Ovary (tissue), 3 donors: ENCODE measurements at regions not wholly inside any gene's neighbourhood (a gene's known extent, or its start where the extent isn't known, plus 50 kb on each side); places are given as distances from the start of the nearest gene placed in this dataset.

Experiments
- POLR2A ChIP-seq: fragments of 450-650 bp; IDR thresholded peaks from one replicate; pipeline ENCODE4 v1.6.1; 2017; ENCODE audit warnings: antibody characterized with exemption, mild to moderate bottlenecking, moderate library complexity
- TF ChIP-seq, protein P1 (sequence below), 3 donors: fragments of 450-650 bp in 2 of 3; fragments of 200-600 bp in 1 of 3; IDR thresholded peaks; one replicate each; pipeline versions ENCODE4 v1.5.1 to v1.8.0; 2016 to 2022; ENCODE audit warnings: antibody characterized with exemption in 3 of 3, mild to moderate bottlenecking in 1 of 3
- donor health status: DM: no; HTN: no; CAD: no.

DNA sequence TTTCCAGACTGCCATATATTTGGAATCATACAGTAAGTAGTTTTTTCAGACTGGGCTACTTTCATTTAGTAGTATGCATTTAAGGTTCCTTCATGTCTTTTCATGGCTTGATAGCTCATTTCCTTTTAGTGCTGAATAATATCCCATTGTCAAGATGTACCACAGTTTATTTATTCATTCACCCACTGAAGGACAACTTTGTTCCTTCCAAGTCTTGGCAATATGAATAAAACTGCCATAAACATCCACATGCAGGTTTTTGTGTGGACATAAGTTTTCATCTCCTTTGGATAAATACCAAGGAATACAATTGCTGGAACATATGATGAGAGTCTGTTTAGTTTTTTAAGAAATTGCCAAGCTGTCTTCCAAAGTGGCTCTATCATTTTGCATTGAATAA, 366.4 kb upstream of the NFIA start:
- TF ChIP-seq, protein P1, sequence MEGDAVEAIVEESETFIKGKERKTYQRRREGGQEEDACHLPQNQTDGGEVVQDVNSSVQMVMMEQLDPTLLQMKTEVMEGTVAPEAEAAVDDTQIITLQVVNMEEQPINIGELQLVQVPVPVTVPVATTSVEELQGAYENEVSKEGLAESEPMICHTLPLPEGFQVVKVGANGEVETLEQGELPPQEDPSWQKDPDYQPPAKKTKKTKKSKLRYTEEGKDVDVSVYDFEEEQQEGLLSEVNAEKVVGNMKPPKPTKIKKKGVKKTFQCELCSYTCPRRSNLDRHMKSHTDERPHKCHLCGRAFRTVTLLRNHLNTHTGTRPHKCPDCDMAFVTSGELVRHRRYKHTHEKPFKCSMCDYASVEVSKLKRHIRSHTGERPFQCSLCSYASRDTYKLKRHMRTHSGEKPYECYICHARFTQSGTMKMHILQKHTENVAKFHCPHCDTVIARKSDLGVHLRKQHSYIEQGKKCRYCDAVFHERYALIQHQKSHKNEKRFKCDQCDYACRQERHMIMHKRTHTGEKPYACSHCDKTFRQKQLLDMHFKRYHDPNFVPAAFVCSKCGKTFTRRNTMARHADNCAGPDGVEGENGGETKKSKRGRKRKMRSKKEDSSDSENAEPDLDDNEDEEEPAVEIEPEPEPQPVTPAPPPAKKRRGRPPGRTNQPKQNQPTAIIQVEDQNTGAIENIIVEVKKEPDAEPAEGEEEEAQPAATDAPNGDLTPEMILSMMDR (IDR thresholded peaks at IDR 0.05): no peak
- TF ChIP-seq POLR2A: no peak
